GM18502 (cell line): ENCODE measurements at regions not wholly inside any gene's neighbourhood (a gene's known extent, or its start where the extent isn't known, plus 50 kb on each side); places are given as distances from the start of the nearest gene placed in this dataset.

Source experiments
- ATAC-seq: cut with Tn5 transposase; IDR thresholded peaks from one replicate; pipeline ENCODE4 v1.9.1; 2021; ENCODE audit warnings: mild to moderate bottlenecking; ENCODE audit not compliant: unreplicated experiment, poor library complexity

GRCh38 chr9:81532251-81532650 is 157.1 kb downstream of the TLE1 start:
- ATAC-seq: no peak

GRCh38 chr9:81531511-81531910 is 157.8 kb downstream of the TLE1 start:
- no peak for ATAC-seq

- no peak for ATAC-seq
Measured at GRCh38 chr9:81530846-81531245, 158.5 kb downstream of the TLE1 start.

- no peak for ATAC-seq
Measured at GRCh38 chr9:81530310-81530810, 159.0 kb downstream of the TLE1 start.

- ATAC-seq: no peak
Measured at GRCh38 chr9:81529556-81530193, 159.7 kb downstream of the TLE1 start.

- no peak for ATAC-seq
Measured at GRCh38 chr9:81526587-81526986, 162.8 kb downstream of the TLE1 start.

- ATAC-seq: peak; percentile 70
Measured at GRCh38 chr9:81522716-81523551, 166.4 kb downstream of the TLE1 start.

- no peak for ATAC-seq
Measured at GRCh38 chr9:81521892-81522291, 167.5 kb downstream of the TLE1 start.

GRCh38 chr9:81519816-81520495 is 169.4 kb downstream of the TLE1 start:
- no peak for ATAC-seq

- ATAC-seq: no peak
Measured at GRCh38 chr9:81517954-81518353, 171.4 kb downstream of the TLE1 start.

GRCh38 chr9:81513059-81513458 is 176.3 kb downstream of the TLE1 start:
- no peak for ATAC-seq

GRCh38 chr9:81512641-81513040 is 176.7 kb downstream of the TLE1 start:
- no peak for ATAC-seq

- no peak for ATAC-seq
Measured at GRCh38 chr9:81508476-81508875, 180.9 kb downstream of the TLE1 start.

GRCh38 chr9:81506941-81507864 is 182.1 kb downstream of the TLE1 start:
- ATAC-seq: no peak

GRCh38 chr9:81499594-81499993 is 189.8 kb downstream of the TLE1 start:
- no peak for ATAC-seq

- no peak for ATAC-seq
Measured at GRCh38 chr9:81499021-81499454, 190.3 kb downstream of the TLE1 start.

GRCh38 chr9:81498576-81498975 is 190.8 kb downstream of the TLE1 start:
- ATAC-seq: no peak

- no peak for ATAC-seq
Measured at GRCh38 chr9:81497091-81497490, 192.3 kb downstream of the TLE1 start.

GRCh38 chr9:81492710-81493447 is 196.5 kb downstream of the TLE1 start:
- ATAC-seq: no peak
